ENCODE measurements at regions not wholly inside any gene's neighbourhood (a gene's known extent, or its start where the extent isn't known, plus 50 kb on each side); places are given as distances from the start of the nearest gene placed in this dataset.
"Not testable (repeated sequence)": the region's sequence is repeated elsewhere in the genome, so short reads cannot be mapped to it uniquely, and the experiment has no call there.

- DNase-seq (ENCODE audit: low read depth in 2 of 2), result no peak
Observed at GRCh38 chr13:33659466-33659865, 158.5 kb upstream of the RFC3 start.

- DNase-seq (ENCODE audit: low read depth in 2 of 2), result no peak
Observed at GRCh38 chr13:33659894-33660293, 158.1 kb upstream of the RFC3 start.

GRCh38 chr13:33662392-33662791, 155.6 kb upstream of the RFC3 start:
- no peak for DNase-seq (ENCODE audit: low read depth in 2 of 2)

GRCh38 chr13:33665626-33666175, 152.2 kb upstream of the RFC3 start:
- no peak for DNase-seq (ENCODE audit: low read depth in 2 of 2)

DNA sequence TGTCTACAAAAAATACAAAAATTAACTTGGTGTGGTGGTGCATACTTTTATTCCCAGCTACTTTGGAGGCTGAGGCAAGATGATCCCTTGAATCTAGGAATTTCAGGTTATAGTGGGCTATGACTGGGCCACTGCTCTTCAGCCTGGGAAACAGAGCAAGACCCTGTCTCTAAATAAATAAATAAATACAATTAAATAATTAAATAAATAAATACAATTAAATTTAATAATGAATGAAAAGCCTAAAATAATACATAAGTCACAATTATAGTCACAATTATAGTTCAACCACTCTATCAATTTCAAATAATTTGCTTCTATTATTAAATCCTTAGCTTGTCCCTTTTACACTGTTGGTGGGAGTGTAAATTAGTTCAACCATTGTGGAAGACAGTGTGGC, 146.4 kb upstream of the RFC3 start:
- no peak for DNase-seq (ENCODE audit: low read depth in 2 of 2)

DNA sequence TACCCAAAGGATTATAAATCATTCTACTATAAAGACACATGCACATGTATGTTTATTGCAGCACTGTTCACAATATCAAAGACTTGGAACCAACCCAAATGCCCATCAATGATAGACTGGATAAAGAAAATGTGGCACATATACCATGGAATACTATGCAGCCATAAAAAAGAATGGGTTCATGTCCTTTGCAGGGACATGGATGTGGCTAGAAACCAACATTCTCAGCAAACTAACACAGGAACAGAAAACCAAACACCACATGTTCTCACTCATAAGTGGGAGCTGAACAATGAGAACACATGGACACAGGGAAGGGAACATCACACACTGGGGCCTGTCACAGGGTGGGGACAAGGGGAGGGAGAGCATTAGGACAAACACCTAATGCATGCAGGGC, 145.9 kb upstream of the RFC3 start:
- DNase-seq (ENCODE audit: low read depth in 2 of 2), result not testable (repeated sequence)

- DNase-seq (ENCODE audit: low read depth in 2 of 2), result peak; percentile 73 to 85
Observed at GRCh38 chr13:33676045-33676989, 141.6 kb upstream of the RFC3 start.

DNA sequence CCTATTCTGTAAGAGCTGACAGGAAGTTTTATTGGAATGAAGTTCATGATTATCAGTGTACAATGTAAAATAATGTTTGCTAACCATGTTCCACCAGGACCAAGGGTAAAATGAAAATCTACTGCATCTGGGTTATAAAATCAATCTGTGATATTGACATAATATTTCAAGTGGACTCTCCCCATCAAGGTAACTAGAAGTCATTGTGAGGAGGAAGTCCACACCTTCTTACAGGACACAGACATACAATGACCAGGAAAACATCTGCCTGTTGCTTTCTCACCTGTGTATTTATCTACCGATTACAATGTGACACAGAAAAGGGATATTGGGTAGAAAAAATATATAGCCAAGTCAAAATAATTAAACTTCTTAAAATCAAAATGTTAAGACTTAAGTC, 140.7 kb upstream of the RFC3 start:
- DNase-seq (ENCODE audit: low read depth in 2 of 2), result no peak

- DNase-seq (ENCODE audit: low read depth in 2 of 2), result no peak
Observed at GRCh38 chr13:33678084-33678483, 139.9 kb upstream of the RFC3 start.

- DNase-seq (ENCODE audit: low read depth in 2 of 2), result peak; percentile 97 to 98
Observed at GRCh38 chr13:33678906-33679657, 138.9 kb upstream of the RFC3 start.

DNA sequence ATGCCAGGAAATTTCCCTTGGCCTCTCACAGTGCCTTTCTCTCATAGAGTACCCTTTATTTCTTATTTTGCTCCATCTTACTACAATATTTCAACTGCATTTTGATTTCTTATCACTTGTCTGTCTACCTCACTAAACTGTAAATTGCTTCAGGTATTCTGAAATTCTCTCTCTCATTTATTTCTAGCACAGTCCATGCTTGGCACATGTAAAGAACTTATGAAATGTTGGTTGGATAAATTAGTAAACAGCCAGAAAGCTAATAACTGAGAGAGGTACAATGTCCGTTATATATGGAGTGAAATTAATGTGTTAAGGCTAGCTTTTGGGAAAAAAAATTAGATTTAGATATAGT, 138.3 kb upstream of the RFC3 start:
- no peak for DNase-seq (ENCODE audit: low read depth in 2 of 2)

DNA sequence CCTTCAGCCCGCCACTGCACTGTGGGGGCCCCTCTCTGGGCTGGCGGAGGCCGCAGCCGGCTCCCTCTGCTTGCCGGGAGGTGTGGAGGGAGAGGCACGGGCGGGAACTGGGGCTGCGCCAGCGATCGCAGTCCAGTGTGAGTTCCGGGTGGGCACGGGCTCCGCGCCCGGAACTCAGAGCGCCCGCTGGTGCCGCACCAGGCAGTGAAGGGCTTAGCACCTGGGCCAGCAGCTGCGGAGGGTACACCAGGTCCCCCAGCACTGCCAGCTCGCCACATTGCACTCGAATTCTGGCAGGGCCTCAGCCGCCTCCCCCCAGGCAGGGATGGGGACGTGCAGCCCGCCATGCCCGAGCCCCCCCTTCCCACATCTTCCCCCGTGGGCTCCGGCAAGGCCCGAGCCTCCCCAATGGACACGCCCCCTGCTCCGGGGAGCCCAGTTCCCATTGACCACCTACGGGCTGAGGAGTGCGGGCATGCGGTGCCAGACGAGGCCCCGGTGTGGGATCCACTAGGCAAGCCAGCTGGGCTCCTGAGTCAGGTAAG, 135.9 kb upstream of the RFC3 start:
- no peak for DNase-seq (ENCODE audit: low read depth in 2 of 2)

DNA sequence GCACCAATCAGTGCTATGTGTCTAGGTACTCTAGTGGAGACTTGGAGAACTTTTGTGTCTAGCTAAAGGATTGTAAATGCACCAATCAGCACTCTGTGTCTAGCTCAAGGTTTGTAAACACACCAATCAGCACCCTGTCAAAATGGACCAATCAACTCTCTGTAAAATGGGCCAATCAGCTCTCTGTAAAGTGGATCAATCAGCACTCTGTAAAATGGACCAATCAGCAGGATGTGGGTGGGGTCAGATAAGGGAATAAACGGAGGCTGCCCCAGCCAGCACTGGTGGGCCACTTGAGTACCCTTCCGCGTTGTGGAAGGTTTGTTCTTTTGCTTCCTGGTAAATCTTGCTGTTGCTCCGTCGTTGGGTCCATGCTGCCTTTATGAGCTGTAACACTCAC, 135.3 kb upstream of the RFC3 start:
- DNase-seq (ENCODE audit: low read depth in 2 of 2), result not testable (repeated sequence)

DNA sequence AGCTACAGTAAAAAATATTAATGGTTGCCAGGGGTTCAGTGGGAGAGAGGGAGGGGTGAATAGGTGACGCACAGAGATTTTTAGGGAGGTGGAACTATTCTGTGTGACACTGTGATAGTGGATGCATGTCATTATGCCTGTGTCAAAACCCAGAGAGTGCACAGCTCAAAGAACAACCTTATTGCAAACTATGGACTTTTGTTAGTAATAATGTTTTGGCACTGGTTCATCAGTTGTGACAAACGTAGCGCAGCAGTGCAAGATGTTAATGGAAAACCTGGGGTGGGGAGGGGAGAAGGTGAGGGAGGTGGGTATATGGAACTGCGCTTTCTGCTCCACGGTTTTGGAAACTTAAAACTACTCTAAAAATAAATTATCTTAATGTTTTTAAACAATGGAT, 134.6 kb upstream of the RFC3 start:
- DNase-seq (ENCODE audit: low read depth in 2 of 2), result no peak

GRCh38 chr13:33684874-33685273, 133.1 kb upstream of the RFC3 start:
- no peak for DNase-seq (ENCODE audit: low read depth in 2 of 2)

GRCh38 chr13:33686772-33687480, 131.0 kb upstream of the RFC3 start:
- DNase-seq (ENCODE audit: low read depth in 2 of 2), result no peak

GRCh38 chr13:33690354-33690753, 127.6 kb upstream of the RFC3 start:
- DNase-seq (ENCODE audit: low read depth in 2 of 2), result no peak

DNA sequence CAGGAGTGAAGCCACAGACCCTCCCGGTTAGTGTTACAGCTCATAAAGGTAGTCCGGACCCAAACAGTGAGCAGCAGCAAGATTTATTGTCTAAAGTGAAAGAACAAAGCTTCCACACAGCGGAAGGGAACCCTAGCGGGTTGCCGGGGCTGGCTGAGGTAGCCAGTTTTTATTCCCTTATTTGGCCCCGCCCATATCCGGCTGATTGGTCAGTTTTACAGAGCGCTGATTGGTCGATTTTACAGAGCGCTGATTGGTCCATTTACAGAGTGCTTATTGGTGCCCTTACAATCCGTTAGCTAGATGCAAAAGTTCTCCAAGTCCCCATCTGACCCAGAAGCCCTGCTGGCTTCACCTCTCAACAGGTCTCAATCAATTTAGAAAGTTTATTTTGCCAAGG, 126.0 kb upstream of the RFC3 start:
- no peak for DNase-seq (ENCODE audit: low read depth in 2 of 2)

- no peak for DNase-seq (ENCODE audit: low read depth in 2 of 2)
Observed at GRCh38 chr13:33692531-33692930, 125.4 kb upstream of the RFC3 start.

GRCh38 chr13:33694546-33694945, 123.4 kb upstream of the RFC3 start:
- no peak for DNase-seq (ENCODE audit: low read depth in 2 of 2)

DNA sequence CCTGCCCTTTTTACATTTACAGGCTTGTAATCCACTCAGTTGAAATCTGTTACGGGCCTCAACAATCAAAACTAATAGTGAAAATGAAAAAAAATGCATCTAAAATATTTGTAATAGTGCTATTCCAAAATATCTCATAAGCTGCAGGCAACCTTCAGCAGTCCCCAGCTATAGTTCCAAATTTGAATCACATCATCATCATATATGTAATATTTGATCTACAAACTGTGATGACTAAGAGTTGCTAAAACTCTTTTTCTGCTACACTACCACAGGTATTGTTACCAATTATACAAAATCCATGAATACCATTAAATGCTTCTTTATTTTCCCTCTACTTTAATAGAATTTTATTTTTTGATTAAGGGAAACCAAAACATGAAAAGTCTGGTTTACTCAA, 121.4 kb upstream of the RFC3 start:
- DNase-seq (ENCODE audit: low read depth in 2 of 2), result no peak

- DNase-seq (ENCODE audit: low read depth in 2 of 2), result no peak
Observed at GRCh38 chr13:33697926-33698325, 120.0 kb upstream of the RFC3 start.
